ENCODE measurements at regions not wholly inside any gene's neighbourhood (a gene's known extent, or its start where the extent isn't known, plus 50 kb on each side); places are given as distances from the start of the nearest gene placed in this dataset.

- no peak for TF ChIP-seq CTCF (IDR thresholded peaks at IDR 0.05)
- H3K27ac Mint-ChIP-seq = no peak overlapping the region
- DNase-seq (no peak), ATAC-seq (no peak)
- POLR2A ChIA-PET = no interaction called here
- H3K4me3 Mint-ChIP-seq = no peak overlapping the region
- H3K36me3 Mint-ChIP-seq (ENCODE audit: low read depth) = no peaks in the 10 kb centered on the region
- intact Hi-C loops (cut with micrococcal nuclease) = no loop called here
- peaks cover 2% of the 10 kb centered on the region for H3K27me3 Mint-ChIP-seq
- CTCF ChIA-PET = no interaction called here
- H3K4me1 Mint-ChIP-seq (ENCODE audit: low read depth) = no peaks in the 10 kb centered on the region
- peaks cover 10% of the 10 kb centered on the region for H3K9me3 Mint-ChIP-seq
Observed at GRCh38 chr15:24763891-24764290, 88.3 kb downstream of the NPAP1 start.

GRCh38 chr15:24764375-24765171, 89.0 kb downstream of the NPAP1 start:
- Mint-ChIP-seq H3K4me3 (no peak overlapping the region), H3K4me1 (ENCODE audit: low read depth) (no peaks in the 10 kb centered on the region), H3K27me3 (peaks cover 2% of the 10 kb centered on the region), H3K36me3 (ENCODE audit: low read depth) (no peaks in the 10 kb centered on the region), H3K27ac (no peak overlapping the region), H3K9me3 (peaks cover 12% of the 10 kb centered on the region)
- ATAC-seq (no peak), DNase-seq (no peak)
- POLR2A ChIA-PET = interaction anchor here (0.7 kb wide), 1 partner anchor 372 kb away, joined by 3 read pairs; no protein-coding TSS in a partner anchor
- CTCF ChIA-PET = no interaction called here
- intact Hi-C loops (cut with micrococcal nuclease) = no loop called here
- TF ChIP-seq CTCF (IDR thresholded peaks at IDR 0.05) = no peak

- no peak for DNase-seq
- H3K27ac Mint-ChIP-seq = no peak overlapping the region
- H3K27me3 Mint-ChIP-seq = no peaks in the 10 kb centered on the region
- intact Hi-C loops (cut with micrococcal nuclease) = no loop called here
- TF ChIP-seq CTCF (IDR thresholded peaks at IDR 0.05) = no peak
- H3K4me1 Mint-ChIP-seq (ENCODE audit: low read depth) = no peaks in the 10 kb centered on the region
- no peaks in the 10 kb centered on the region for H3K36me3 Mint-ChIP-seq (ENCODE audit: low read depth)
- ATAC-seq = no peak
- H3K4me3 Mint-ChIP-seq = no peak overlapping the region
- POLR2A ChIA-PET = no interaction called here
- CTCF ChIA-PET = no interaction called here
- peaks cover 13% of the 10 kb centered on the region for H3K9me3 Mint-ChIP-seq
Observed at GRCh38 chr15:24766511-24767133, 91.0 kb downstream of the NPAP1 start.

- H3K27ac Mint-ChIP-seq = peak overlapping the region; percentile 90
- H3K4me1 Mint-ChIP-seq (ENCODE audit: low read depth) = no peaks in the 10 kb centered on the region
- TF ChIP-seq CTCF (IDR thresholded peaks at IDR 0.05) = no peak
- DNase-seq (no peak), ATAC-seq (no peak)
- ChIA-PET CTCF (no interaction called here), POLR2A (no interaction called here)
- no peaks in the 10 kb centered on the region for H3K27me3 Mint-ChIP-seq
- H3K9me3 Mint-ChIP-seq = peaks cover 27% of the 10 kb centered on the region
- H3K4me3 Mint-ChIP-seq = peak overlapping the region; percentile 74
- intact Hi-C loops (cut with micrococcal nuclease) = no loop called here
- peaks cover 10% of the 10 kb centered on the region for H3K36me3 Mint-ChIP-seq (ENCODE audit: low read depth)
Observed at GRCh38 chr15:24772266-24772665, 96.7 kb downstream of the NPAP1 start.

GRCh38 chr15:24772686-24773373, 97.3 kb downstream of the NPAP1 start:
- no peaks in the 10 kb centered on the region for H3K27me3 Mint-ChIP-seq
- no peaks in the 10 kb centered on the region for H3K4me1 Mint-ChIP-seq (ENCODE audit: low read depth)
- ChIA-PET CTCF (no interaction called here), POLR2A (no interaction called here)
- ATAC-seq (peak; percentile 95), DNase-seq (peak; percentile 78)
- peak overlapping the region; percentile 74 for H3K4me3 Mint-ChIP-seq
- H3K36me3 Mint-ChIP-seq (ENCODE audit: low read depth) = peaks cover 10% of the 10 kb centered on the region
- intact Hi-C loops (cut with micrococcal nuclease) = no loop called here
- H3K27ac Mint-ChIP-seq = peak overlapping the region; percentile 90
- peaks cover 29% of the 10 kb centered on the region for H3K9me3 Mint-ChIP-seq
- TF ChIP-seq CTCF (IDR thresholded peaks at IDR 0.05) = no peak
